ENCODE measurements at regions not wholly inside any gene's neighbourhood (a gene's known extent, or its start where the extent isn't known, plus 50 kb on each side); places are given as distances from the start of the nearest gene placed in this dataset.

DNA sequence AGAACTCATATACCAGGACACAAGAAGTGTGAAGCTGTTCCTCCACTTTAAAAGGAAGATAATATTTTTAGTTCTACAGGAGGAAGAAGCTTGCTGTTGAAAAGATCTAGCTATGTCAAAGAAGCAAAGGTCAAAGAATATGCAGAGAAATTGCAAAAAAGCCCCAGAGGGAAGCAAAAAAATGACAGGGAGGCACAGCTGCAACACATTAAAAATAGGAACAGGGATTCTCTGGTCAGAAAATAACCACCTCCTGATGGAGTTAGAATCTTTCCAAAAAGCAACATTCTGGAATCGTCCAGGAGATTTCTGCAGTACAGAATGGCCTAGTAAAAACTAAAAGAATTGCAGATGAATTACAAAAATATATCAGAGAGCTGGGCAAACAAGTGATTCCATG, 238.9 kb upstream of the PRMT6 start:
- TF ChIP-seq, protein P1, sequence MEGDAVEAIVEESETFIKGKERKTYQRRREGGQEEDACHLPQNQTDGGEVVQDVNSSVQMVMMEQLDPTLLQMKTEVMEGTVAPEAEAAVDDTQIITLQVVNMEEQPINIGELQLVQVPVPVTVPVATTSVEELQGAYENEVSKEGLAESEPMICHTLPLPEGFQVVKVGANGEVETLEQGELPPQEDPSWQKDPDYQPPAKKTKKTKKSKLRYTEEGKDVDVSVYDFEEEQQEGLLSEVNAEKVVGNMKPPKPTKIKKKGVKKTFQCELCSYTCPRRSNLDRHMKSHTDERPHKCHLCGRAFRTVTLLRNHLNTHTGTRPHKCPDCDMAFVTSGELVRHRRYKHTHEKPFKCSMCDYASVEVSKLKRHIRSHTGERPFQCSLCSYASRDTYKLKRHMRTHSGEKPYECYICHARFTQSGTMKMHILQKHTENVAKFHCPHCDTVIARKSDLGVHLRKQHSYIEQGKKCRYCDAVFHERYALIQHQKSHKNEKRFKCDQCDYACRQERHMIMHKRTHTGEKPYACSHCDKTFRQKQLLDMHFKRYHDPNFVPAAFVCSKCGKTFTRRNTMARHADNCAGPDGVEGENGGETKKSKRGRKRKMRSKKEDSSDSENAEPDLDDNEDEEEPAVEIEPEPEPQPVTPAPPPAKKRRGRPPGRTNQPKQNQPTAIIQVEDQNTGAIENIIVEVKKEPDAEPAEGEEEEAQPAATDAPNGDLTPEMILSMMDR (IDR thresholded peaks at IDR 0.05), result no peak
- no peak overlapping the region for H3K4me3 ChIP-seq
- no peak for DNase-seq (ENCODE audit: low spot score)
- no peak overlapping the region for H3K27ac ChIP-seq

- DNase-seq (ENCODE audit: low spot score), result no peak
- no peak overlapping the region for H3K27ac ChIP-seq
- TF ChIP-seq, protein P1 (IDR thresholded peaks at IDR 0.05), result no peak
- no peak overlapping the region for H3K4me3 ChIP-seq
Measured at GRCh38 chr1:106831511-106831910, 225.0 kb upstream of the PRMT6 start.

GRCh38 chr1:106836708-106837107, 219.8 kb upstream of the PRMT6 start:
- no peak for DNase-seq (ENCODE audit: low spot score)
- TF ChIP-seq, protein P1 (IDR thresholded peaks at IDR 0.05), result no peak
- Histone ChIP-seq H3K27ac (no peak overlapping the region), H3K4me3 (no peak overlapping the region)

DNA sequence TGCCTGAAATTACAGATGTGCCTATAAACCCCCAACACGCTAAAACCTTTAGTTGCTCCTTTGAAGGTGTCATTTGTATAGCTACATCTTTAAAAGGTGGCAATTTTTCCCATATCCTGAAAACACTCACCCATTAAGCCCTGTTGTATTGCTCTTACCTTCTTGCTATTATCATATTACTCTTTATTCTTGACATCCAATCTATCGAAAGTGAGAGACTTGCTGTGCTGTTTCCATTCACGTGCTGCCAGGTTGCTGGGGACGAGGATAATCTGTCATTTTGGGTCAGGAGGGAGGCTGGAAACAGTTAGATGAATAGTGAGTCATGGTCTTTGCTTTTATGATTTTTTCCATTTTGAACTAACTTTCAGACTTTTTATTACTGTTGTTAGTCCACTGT, 213.0 kb upstream of the PRMT6 start:
- no peak for DNase-seq (ENCODE audit: low spot score)
- no peak overlapping the region for H3K27ac ChIP-seq
- TF ChIP-seq, protein P1 (IDR thresholded peaks at IDR 0.05), result no peak
- H3K4me3 ChIP-seq, result no peak overlapping the region

DNA sequence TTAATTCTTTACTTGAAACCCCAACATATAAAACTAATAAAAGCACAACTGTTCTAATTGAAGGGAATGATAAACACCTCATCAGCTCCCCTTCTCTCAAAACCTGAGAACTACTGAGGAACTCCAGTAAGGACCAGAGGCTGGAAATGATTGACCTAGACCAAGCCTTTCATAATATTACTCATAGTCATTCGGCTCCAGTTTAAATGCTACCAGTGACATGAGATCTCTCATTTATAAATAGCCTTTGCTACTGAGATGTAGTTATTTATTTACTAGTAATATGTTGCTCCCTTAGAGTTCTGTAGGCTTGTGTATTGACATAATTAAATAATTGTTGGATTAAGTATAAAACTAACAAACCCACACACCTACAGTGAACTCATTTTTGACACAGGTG, 209.8 kb upstream of the PRMT6 start:
- H3K27ac ChIP-seq, result no peak overlapping the region

DNA sequence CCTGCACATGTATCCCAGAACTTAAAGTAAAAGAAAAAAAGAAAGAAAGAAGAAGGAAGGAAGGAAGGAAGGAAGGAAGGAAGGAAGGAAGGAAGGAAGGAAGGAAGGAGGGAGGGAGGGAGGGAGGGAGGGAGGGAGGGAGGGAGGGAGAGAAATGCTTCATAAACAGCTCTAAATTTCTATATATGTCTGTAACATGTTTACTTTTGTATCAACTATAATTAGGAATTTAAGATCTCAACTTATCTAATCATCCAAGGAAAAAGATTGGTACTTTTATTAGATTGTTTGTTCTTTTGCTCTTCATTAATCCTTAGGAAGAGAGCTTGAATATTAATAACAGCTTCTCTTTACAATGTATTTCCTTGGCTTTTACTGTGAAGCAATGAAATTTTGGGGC, 195.4 kb upstream of the PRMT6 start:
- Histone ChIP-seq H3K4me3 (no peak overlapping the region), H3K27ac (no peak overlapping the region)
- no peak for DNase-seq (ENCODE audit: low spot score)
- TF ChIP-seq, protein P1 (IDR thresholded peaks at IDR 0.05), result no peak

More for the DNA sequence above, 209.8 kb upstream of the PRMT6 start:
- no peak overlapping the region for H3K4me3 ChIP-seq
- no peak for DNase-seq (ENCODE audit: low spot score)
- TF ChIP-seq, protein P1 (IDR thresholded peaks at IDR 0.05), result no peak

- Histone ChIP-seq H3K4me3 (no peak overlapping the region), H3K27ac (no peak overlapping the region)
- no peak for DNase-seq (ENCODE audit: low spot score)
- TF ChIP-seq, protein P1 (IDR thresholded peaks at IDR 0.05), result no peak
Measured at GRCh38 chr1:106868828-106869227, 187.6 kb upstream of the PRMT6 start.

All from coronary artery (tissue), 2 donors.